ENCODE measurements at regions not wholly inside any gene's neighbourhood (a gene's known extent, or its start where the extent isn't known, plus 50 kb on each side); places are given as distances from the start of the nearest gene placed in this dataset.

- 59 to 71% (median 65%) methylated on average over 4 of the region's 4 CpGs for WGBS, 3 donors
- no peaks in the 10 kb centered on the region for H3K27me3 ChIP-seq (ENCODE audit: control insufficient read depth in 3 of 3, insufficient read depth in 3 of 3, low read length in 3 of 3)
- no peaks in the 10 kb centered on the region for H3K36me3 ChIP-seq (ENCODE audit: control insufficient read depth in 3 of 3, insufficient read depth in 2 of 3, low read depth in 1 of 3, low read length in 3 of 3)
- no peaks in the 10 kb centered on the region for H3K4me1 ChIP-seq (ENCODE audit: control insufficient read depth in 3 of 3, insufficient read depth in 2 of 3, low read depth in 1 of 3, low read length in 2 of 3)
- no peak overlapping the region for H3K27ac ChIP-seq (ENCODE audit: low read depth in 1 of 3, low read length in 2 of 3)
- no peak overlapping the region for H3K4me3 ChIP-seq (ENCODE audit: low read depth in 1 of 3, low read length in 3 of 3)
- DNase-seq, result no peak
- H3K9me3 ChIP-seq (ENCODE audit: control insufficient read depth in 2 of 2, insufficient read depth in 1 of 2, low read depth in 1 of 2, low read length in 1 of 2), result no peaks in the 10 kb centered on the region
- FAIRE-seq, result no peak
These were observed 53.7 kb upstream of the MTPN start for GRCh38 chr7:136030867-136031318.

DNA sequence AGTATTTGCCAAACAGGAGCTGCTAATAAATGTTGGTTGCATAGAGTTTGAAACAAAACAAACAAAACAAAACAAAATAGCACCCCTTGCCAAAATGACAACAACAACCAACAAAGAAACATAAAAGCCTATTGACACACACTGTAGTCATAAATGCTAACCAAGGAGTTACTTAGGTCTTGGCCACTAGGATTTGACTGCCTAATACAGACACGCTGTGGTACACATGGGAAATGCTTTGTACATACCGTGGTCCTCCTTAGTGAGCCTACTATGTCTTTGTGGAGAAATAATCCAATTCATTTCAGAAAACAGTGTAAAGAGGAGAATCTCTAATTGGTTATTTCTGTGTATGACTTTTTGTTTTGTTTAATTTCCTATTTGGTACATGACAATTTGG is 53.2 kb upstream of the MTPN start:
- Histone ChIP-seq H3K27me3 (ENCODE audit: control insufficient read depth in 3 of 3, insufficient read depth in 3 of 3, low read length in 3 of 3) (no peaks in the 10 kb centered on the region), H3K9me3 (ENCODE audit: control insufficient read depth in 2 of 2, insufficient read depth in 1 of 2, low read depth in 1 of 2, low read length in 1 of 2) (no peaks in the 10 kb centered on the region), H3K4me3 (ENCODE audit: low read depth in 1 of 3, low read length in 3 of 3) (no peak overlapping the region), H3K27ac (ENCODE audit: low read depth in 1 of 3, low read length in 2 of 3) (no peak overlapping the region), H3K36me3 (ENCODE audit: control insufficient read depth in 3 of 3, insufficient read depth in 2 of 3, low read depth in 1 of 3, low read length in 3 of 3) (no peaks in the 10 kb centered on the region), H3K4me1 (ENCODE audit: control insufficient read depth in 3 of 3, insufficient read depth in 2 of 3, low read depth in 1 of 3, low read length in 2 of 3) (no peaks in the 10 kb centered on the region)
- no peak for FAIRE-seq
- 76 to 86% (median 83%) methylated on average over 2 of the region's 2 CpGs for WGBS, 3 donors
- no peak for DNase-seq

- WGBS, 3 donors, result 89 to 96% (median 93%) methylated on average over 2 of the region's 2 CpGs
- DNase-seq, result no peak
- Histone ChIP-seq H3K27ac (ENCODE audit: low read depth in 1 of 3, low read length in 2 of 3) (no peak overlapping the region), H3K9me3 (ENCODE audit: control insufficient read depth in 2 of 2, insufficient read depth in 1 of 2, low read depth in 1 of 2, low read length in 1 of 2) (no peaks in the 10 kb centered on the region), H3K36me3 (ENCODE audit: control insufficient read depth in 3 of 3, insufficient read depth in 2 of 3, low read depth in 1 of 3, low read length in 3 of 3) (no peaks in the 10 kb centered on the region), H3K27me3 (ENCODE audit: control insufficient read depth in 3 of 3, insufficient read depth in 3 of 3, low read length in 3 of 3) (no peaks in the 10 kb centered on the region), H3K4me1 (ENCODE audit: control insufficient read depth in 3 of 3, insufficient read depth in 2 of 3, low read depth in 1 of 3, low read length in 2 of 3) (no peaks in the 10 kb centered on the region), H3K4me3 (ENCODE audit: low read depth in 1 of 3, low read length in 3 of 3) (no peak overlapping the region)
- FAIRE-seq, result no peak
These were observed 50.0 kb upstream of the MTPN start for GRCh38 chr7:136027160-136027559.

All from small intestine (tissue), 7 donors.